ENCODE measurements at regions not wholly inside any gene's neighbourhood (a gene's known extent, or its start where the extent isn't known, plus 50 kb on each side); places are given as distances from the start of the nearest gene placed in this dataset.

DNA sequence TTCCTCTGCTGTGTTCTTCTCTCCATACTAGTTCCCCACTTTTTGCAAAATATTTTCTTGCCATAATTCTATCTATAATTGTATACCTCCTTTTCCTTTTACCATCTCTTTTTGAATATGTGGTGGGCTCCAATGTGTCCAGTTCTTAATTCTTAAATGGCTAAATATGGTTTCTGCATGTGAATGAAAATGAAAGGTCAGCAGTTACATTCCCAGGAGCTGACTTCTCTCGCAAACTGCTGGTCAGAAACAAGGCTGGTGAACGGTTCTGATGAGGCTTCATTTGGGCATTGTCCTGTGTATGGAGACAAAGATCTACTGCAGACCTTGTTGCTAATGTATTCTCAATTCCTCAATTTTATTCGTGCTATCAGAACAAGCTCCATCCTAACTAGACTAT, 309.2 kb downstream of the SNX13 start:
- Histone ChIP-seq H3K27me3 (ENCODE audit: control insufficient read depth, insufficient read depth, low read length) (no peaks in the 10 kb centered on the region), H2AFZ (no peak overlapping the region), H3K36me3 (ENCODE audit: control insufficient read depth, insufficient read depth, low read length) (no peaks in the 10 kb centered on the region), H3K4me1 (no peaks in the 10 kb centered on the region), H3K4me2 (ENCODE audit: low read length) (no peak overlapping the region), H3K79me2 (no peaks in the 10 kb centered on the region), H3K4me3 (ENCODE audit: low read depth, low read length) (no peak overlapping the region), H3K9me3 (ENCODE audit: control insufficient read depth, low read length) (no peaks in the 10 kb centered on the region), H3K9ac (no peak overlapping the region), H3K27ac (no peak overlapping the region)
- TF ChIP-seq, protein P1, sequence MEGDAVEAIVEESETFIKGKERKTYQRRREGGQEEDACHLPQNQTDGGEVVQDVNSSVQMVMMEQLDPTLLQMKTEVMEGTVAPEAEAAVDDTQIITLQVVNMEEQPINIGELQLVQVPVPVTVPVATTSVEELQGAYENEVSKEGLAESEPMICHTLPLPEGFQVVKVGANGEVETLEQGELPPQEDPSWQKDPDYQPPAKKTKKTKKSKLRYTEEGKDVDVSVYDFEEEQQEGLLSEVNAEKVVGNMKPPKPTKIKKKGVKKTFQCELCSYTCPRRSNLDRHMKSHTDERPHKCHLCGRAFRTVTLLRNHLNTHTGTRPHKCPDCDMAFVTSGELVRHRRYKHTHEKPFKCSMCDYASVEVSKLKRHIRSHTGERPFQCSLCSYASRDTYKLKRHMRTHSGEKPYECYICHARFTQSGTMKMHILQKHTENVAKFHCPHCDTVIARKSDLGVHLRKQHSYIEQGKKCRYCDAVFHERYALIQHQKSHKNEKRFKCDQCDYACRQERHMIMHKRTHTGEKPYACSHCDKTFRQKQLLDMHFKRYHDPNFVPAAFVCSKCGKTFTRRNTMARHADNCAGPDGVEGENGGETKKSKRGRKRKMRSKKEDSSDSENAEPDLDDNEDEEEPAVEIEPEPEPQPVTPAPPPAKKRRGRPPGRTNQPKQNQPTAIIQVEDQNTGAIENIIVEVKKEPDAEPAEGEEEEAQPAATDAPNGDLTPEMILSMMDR (IDR thresholded peaks at IDR 0.05), result no peak

DNA sequence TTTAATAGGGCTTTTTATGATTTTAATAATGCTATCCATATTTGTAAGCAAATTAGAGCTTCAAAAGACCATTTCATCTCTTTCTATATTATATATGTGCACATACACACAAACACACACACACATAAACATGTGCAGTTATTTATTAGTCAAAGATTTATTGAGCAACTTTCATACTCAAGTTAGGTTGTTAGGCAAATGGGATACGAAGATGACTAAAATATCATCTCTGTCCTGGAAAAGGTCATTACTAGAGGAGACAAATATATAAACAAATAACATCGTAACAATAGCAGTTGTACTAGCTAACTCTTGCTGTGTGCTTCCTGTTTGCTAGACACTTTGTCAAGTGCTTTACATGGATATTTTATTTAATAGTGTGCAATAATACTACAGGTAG, 307.9 kb downstream of the SNX13 start:
- no peak overlapping the region for H3K27ac ChIP-seq

DNA sequence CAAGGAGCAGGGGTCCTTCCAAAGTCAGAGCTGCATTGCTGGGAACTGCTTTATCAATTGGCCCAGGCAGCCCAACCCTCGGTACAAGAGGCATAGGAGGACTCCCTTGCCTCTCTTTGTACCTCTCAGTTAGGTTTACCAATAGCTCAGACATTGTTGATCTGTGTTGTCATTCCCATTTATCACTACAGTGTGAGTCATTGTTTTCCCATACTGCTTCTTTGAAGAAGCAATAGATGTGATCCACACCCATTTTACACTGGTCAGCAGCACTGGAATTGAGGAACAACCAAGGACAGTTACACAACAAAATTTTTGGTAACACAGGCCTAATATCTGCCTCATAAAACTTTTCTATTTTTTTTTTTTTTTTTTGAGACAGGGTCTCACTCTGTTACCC, 307.2 kb downstream of the SNX13 start:
- no peaks in the 10 kb centered on the region for H3K9me3 ChIP-seq (ENCODE audit: control insufficient read depth, low read length)
- TF ChIP-seq, protein P1 (IDR thresholded peaks at IDR 0.05), result no peak
- no peak overlapping the region for H3K27ac ChIP-seq
- H3K4me1 ChIP-seq, result no peaks in the 10 kb centered on the region
- no peak overlapping the region for H3K4me2 ChIP-seq (ENCODE audit: low read length)
- H3K79me2 ChIP-seq, result no peaks in the 10 kb centered on the region
- no peaks in the 10 kb centered on the region for H3K27me3 ChIP-seq (ENCODE audit: control insufficient read depth, insufficient read depth, low read length)
- H3K36me3 ChIP-seq (ENCODE audit: control insufficient read depth, insufficient read depth, low read length), result no peaks in the 10 kb centered on the region
- no peak overlapping the region for H3K9ac ChIP-seq
- no peak overlapping the region for H3K4me3 ChIP-seq (ENCODE audit: low read depth, low read length)
- H2AFZ ChIP-seq, result no peak overlapping the region

More for the DNA sequence above, 307.9 kb downstream of the SNX13 start:
- TF ChIP-seq, protein P1 (IDR thresholded peaks at IDR 0.05), result no peak
- no peaks in the 10 kb centered on the region for H3K4me1 ChIP-seq
- no peaks in the 10 kb centered on the region for H3K27me3 ChIP-seq (ENCODE audit: control insufficient read depth, insufficient read depth, low read length)
- no peaks in the 10 kb centered on the region for H3K79me2 ChIP-seq
- no peak overlapping the region for H2AFZ ChIP-seq
- no peak overlapping the region for H3K9ac ChIP-seq
- H3K9me3 ChIP-seq (ENCODE audit: control insufficient read depth, low read length), result no peaks in the 10 kb centered on the region
- H3K4me2 ChIP-seq (ENCODE audit: low read length), result no peak overlapping the region
- H3K36me3 ChIP-seq (ENCODE audit: control insufficient read depth, insufficient read depth, low read length), result no peaks in the 10 kb centered on the region
- H3K4me3 ChIP-seq (ENCODE audit: low read depth, low read length), result no peak overlapping the region

DNA sequence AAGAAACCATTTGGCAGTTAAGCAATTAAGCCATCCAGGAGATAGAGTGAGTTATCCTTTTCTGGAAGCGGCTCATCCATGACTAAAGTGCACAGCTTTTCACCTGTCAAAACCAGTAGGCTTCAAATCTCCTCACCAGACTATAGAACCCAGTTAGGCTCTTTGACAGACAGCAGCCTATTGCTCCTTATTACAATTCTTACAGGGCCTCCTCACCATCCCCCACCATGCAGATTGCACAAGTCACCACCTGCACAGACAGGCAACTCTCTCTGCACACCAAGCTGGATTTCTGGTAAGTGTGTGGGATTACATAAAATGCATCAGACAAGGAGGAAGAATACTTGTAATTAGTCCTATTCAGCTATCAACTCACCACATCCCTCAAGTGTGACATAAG, 301.6 kb downstream of the SNX13 start:
- Histone ChIP-seq H3K9ac (no peak overlapping the region), H3K4me2 (ENCODE audit: low read length) (no peak overlapping the region), H3K27me3 (ENCODE audit: control insufficient read depth, insufficient read depth, low read length) (no peaks in the 10 kb centered on the region), H2AFZ (no peak overlapping the region), H3K4me1 (no peaks in the 10 kb centered on the region), H3K36me3 (ENCODE audit: control insufficient read depth, insufficient read depth, low read length) (no peaks in the 10 kb centered on the region), H3K27ac (no peak overlapping the region), H3K79me2 (no peaks in the 10 kb centered on the region), H3K9me3 (ENCODE audit: control insufficient read depth, low read length) (no peaks in the 10 kb centered on the region), H3K4me3 (ENCODE audit: low read depth, low read length) (no peak overlapping the region)
- TF ChIP-seq, protein P1 (IDR thresholded peaks at IDR 0.05), result no peak

DNA sequence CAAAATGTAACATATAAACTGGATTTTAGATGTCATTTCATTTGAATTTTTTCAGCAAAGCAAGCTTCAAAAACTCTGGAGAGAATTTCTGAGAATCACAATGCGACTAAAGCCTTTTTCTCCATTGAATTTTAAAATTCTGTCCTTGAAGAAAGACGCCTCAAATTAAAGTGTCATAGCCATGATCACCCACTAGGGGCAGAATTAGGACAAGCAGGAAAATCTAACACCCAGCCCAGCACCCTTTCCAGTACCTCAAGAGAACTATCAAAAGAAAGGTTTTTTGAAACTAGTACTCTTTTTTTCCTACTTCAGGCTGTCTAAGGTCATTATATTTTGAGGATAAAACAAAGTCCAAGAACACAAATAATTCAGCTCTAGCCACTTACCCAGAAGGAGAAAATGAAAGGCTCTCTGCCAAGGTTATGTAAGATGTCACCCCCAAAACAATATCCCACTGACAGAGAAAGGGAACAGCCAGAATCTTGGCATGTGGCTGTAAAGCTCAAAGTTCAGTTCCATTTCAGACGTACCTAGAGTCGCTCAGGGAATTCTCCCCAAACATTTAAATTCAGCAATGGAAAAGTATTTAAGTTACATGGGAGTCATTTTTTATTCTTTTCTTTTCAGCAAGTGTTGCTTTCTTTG, 299.4 kb downstream of the SNX13 start:
- Histone ChIP-seq H3K27me3 (ENCODE audit: control insufficient read depth, insufficient read depth, low read length) (no peaks in the 10 kb centered on the region), H2AFZ (no peak overlapping the region), H3K36me3 (ENCODE audit: control insufficient read depth, insufficient read depth, low read length) (no peaks in the 10 kb centered on the region), H3K4me3 (ENCODE audit: low read depth, low read length) (no peak overlapping the region), H3K9ac (no peak overlapping the region), H3K27ac (no peak overlapping the region), H3K4me1 (no peaks in the 10 kb centered on the region), H3K4me2 (ENCODE audit: low read length) (no peak overlapping the region), H3K79me2 (no peaks in the 10 kb centered on the region), H3K9me3 (ENCODE audit: control insufficient read depth, low read length) (no peaks in the 10 kb centered on the region)
- TF ChIP-seq, protein P1 (IDR thresholded peaks at IDR 0.05), result peak; percentile 37
